Activated CD8-positive, alpha-beta T cell treated with anti-CD3 and anti-CD28 coated beads for 36 hours (primary cell): ENCODE measurements at regions not wholly inside any gene's neighbourhood (a gene's known extent, or its start where the extent isn't known, plus 50 kb on each side); places are given as distances from the start of the nearest gene placed in this dataset.

ENCODE experiments used
- ATAC-seq: fragments of 200-7000 bp; cut with Tn5 transposase; one replicate; pipeline ENCODE4 v1.10.0; 2021; ENCODE audit warnings: mild to moderate bottlenecking, moderate library complexity
- CTCF ChIA-PET: fragments of 350-600 bp; sonication (Branson Sonifier 250); formaldehyde crosslinking; loops from one replicate; lab custom pipeline; 2021; ENCODE audit warnings: antibody characterized with exemption; lab: Charles Lee
- POLR2A ChIA-PET: fragments of 350-600 bp; sonication (Branson Sonifier 250); formaldehyde crosslinking; loops from one replicate; lab custom pipeline; 2021; ENCODE audit warnings: antibody characterized with exemption; lab: Charles Lee
- DNase-seq: peaks from one replicate; pipeline ENCODE4 v3.0.0-alpha.2; 2020
- H3K27ac Mint-ChIP-seq: one replicate; pipeline ENCODE4 v1.8.0; 2021; ENCODE audit warnings: mild to moderate bottlenecking, mixed read lengths
- H3K27me3 Mint-ChIP-seq: one replicate; pipeline ENCODE4 v1.8.0; 2021; ENCODE audit warnings: mixed read lengths
- H3K36me3 Mint-ChIP-seq: one replicate; pipeline ENCODE4 v1.8.0; 2021; ENCODE audit warnings: low read depth, mixed read lengths
- H3K4me1 Mint-ChIP-seq: one replicate; pipeline ENCODE4 v1.8.0; 2021; ENCODE audit warnings: low read depth, mixed read lengths
- H3K4me3 Mint-ChIP-seq: one replicate; pipeline ENCODE4 v1.8.0; 2021; ENCODE audit warnings: mild to moderate bottlenecking, moderate library complexity, mixed read lengths
- H3K9me3 Mint-ChIP-seq: one replicate; pipeline ENCODE4 v1.8.0; 2021; ENCODE audit warnings: mixed read lengths
- intact Hi-C: fragments of 100-400 bp; cut with micrococcal nuclease; formaldehyde crosslinking; loops from one replicate; pipeline ENCODE4 v1.10.0; 2022
- TF ChIP-seq, protein P1 (sequence below): fragments of 200-600 bp; IDR thresholded peaks from one replicate; pipeline ENCODE4 v1.8.0; 2022; ENCODE audit warnings: antibody characterized with exemption, mild to moderate bottlenecking

DNA sequence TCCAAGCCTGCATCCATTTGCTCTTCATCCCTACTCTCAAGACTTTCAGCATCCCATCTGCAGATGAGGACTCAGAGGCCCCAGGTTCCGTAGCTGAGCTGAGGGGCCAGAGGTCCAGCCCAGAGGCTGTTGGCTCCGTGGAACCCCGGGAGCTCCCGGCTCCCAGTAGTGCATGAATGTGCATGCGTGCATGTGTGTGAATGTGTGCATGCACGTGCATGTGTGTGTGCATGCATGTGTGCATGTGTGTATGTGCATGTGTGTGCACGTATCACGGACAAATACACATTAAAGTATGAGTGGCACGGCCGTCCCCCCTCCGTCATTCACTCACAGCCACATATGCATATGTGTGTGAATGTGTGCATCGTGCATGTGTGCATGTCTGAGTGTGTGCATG, 149.9 kb downstream of the KIF26A start:
- CTCF ChIA-PET: no interaction called here

DNA sequence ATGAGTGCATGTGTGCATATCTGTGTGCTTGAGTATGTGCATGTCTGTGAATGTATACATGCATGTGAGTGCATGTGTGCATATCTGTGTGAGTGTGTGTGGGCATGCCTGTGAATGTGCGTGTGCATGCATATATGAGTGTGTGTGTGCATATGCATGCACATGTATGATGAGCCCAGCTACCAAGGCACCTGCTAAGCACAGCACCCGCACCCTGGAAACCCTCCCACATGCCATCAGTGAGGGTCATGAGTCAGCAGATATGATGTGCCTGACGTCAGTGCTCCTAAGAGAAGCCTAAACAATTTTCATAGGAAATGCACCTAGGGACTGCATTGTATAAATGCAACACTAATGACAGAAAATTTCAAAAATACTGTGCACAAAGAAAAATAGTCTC, 151.1 kb downstream of the KIF26A start:
- H3K27ac Mint-ChIP-seq: no peak overlapping the region
- ChIA-PET POLR2A (no interaction called here), CTCF (no interaction called here)
- no peaks in the 10 kb centered on the region for H3K36me3 Mint-ChIP-seq
- TF ChIP-seq, protein P1, sequence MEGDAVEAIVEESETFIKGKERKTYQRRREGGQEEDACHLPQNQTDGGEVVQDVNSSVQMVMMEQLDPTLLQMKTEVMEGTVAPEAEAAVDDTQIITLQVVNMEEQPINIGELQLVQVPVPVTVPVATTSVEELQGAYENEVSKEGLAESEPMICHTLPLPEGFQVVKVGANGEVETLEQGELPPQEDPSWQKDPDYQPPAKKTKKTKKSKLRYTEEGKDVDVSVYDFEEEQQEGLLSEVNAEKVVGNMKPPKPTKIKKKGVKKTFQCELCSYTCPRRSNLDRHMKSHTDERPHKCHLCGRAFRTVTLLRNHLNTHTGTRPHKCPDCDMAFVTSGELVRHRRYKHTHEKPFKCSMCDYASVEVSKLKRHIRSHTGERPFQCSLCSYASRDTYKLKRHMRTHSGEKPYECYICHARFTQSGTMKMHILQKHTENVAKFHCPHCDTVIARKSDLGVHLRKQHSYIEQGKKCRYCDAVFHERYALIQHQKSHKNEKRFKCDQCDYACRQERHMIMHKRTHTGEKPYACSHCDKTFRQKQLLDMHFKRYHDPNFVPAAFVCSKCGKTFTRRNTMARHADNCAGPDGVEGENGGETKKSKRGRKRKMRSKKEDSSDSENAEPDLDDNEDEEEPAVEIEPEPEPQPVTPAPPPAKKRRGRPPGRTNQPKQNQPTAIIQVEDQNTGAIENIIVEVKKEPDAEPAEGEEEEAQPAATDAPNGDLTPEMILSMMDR: no peak
- H3K9me3 Mint-ChIP-seq: peaks cover 8% of the 10 kb centered on the region
- H3K4me3 Mint-ChIP-seq: no peak overlapping the region
- ATAC-seq: no peak
- H3K4me1 Mint-ChIP-seq: no peaks in the 10 kb centered on the region
- intact Hi-C loops: no loop called here
- no peak for DNase-seq
- H3K27me3 Mint-ChIP-seq: no peaks in the 10 kb centered on the region

More for the DNA sequence above, 149.9 kb downstream of the KIF26A start:
- no peak for DNase-seq
- POLR2A ChIA-PET: no interaction called here
- H3K4me1 Mint-ChIP-seq: no peaks in the 10 kb centered on the region
- intact Hi-C loops: no loop called here
- TF ChIP-seq, protein P1: no peak
- no peak overlapping the region for H3K27ac Mint-ChIP-seq
- no peaks in the 10 kb centered on the region for H3K36me3 Mint-ChIP-seq
- H3K27me3 Mint-ChIP-seq: no peaks in the 10 kb centered on the region
- no peak for ATAC-seq
- H3K9me3 Mint-ChIP-seq: peaks cover 8% of the 10 kb centered on the region
- no peak overlapping the region for H3K4me3 Mint-ChIP-seq

DNA sequence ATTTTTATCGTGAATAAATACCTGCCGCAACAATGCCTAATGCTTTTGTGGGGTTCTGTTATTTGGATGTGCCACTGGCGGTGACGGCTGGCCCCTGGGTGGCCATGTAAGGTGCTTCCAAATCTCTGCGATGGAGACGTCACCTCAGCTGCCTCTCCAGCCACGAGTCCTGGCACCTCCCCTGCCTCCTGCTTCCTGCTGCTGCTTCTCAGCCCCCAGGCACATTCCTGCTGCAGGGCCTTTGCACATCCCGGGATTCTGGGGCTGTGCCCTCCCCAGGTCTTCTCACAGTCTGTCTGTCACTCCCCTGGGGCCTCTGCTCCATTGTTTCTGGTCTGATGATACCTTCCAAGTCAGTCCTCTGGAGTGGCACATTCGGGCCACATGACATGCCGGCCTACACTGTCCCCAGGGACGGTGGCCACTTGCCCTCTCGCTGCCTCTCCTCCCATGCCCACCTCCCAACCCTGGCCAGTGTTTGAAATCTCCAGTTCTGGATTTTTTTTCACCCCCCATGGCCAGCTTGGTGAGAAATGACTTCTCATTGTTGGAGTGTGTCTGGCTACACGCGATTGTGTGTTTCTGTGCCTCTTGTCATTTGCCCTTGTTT, 151.8 kb downstream of the KIF26A start:
- TF ChIP-seq, protein P1: no peak
- CTCF ChIA-PET: no interaction called here
- no peak for ATAC-seq
- H3K4me3 Mint-ChIP-seq: no peak overlapping the region
- no peaks in the 10 kb centered on the region for H3K36me3 Mint-ChIP-seq
- peaks cover 8% of the 10 kb centered on the region for H3K9me3 Mint-ChIP-seq
- no peaks in the 10 kb centered on the region for H3K27me3 Mint-ChIP-seq
- no peaks in the 10 kb centered on the region for H3K4me1 Mint-ChIP-seq
- POLR2A ChIA-PET: no interaction called here
- no peak overlapping the region for H3K27ac Mint-ChIP-seq
- no peak for DNase-seq
- intact Hi-C loops: no loop called here

DNA sequence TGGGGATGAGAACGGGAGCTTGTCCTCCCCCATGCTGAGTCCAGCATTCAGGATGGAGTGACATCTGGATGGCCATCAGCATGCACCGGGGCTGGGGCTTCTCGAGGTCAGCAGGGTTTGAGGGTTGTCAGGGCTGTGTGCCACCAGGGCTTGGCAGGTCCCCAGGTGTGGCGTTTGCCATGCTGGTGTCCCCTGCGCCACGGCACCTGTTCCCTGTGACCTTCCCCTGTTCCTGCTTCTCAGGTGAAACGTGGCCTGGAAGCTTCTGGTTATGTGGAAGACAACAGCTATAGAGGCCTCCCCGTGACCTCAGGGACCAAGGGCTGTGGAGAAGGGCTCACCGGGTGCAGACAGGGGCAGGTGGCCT, 152.4 kb downstream of the KIF26A start:
- no peaks in the 10 kb centered on the region for H3K4me1 Mint-ChIP-seq

DNA sequence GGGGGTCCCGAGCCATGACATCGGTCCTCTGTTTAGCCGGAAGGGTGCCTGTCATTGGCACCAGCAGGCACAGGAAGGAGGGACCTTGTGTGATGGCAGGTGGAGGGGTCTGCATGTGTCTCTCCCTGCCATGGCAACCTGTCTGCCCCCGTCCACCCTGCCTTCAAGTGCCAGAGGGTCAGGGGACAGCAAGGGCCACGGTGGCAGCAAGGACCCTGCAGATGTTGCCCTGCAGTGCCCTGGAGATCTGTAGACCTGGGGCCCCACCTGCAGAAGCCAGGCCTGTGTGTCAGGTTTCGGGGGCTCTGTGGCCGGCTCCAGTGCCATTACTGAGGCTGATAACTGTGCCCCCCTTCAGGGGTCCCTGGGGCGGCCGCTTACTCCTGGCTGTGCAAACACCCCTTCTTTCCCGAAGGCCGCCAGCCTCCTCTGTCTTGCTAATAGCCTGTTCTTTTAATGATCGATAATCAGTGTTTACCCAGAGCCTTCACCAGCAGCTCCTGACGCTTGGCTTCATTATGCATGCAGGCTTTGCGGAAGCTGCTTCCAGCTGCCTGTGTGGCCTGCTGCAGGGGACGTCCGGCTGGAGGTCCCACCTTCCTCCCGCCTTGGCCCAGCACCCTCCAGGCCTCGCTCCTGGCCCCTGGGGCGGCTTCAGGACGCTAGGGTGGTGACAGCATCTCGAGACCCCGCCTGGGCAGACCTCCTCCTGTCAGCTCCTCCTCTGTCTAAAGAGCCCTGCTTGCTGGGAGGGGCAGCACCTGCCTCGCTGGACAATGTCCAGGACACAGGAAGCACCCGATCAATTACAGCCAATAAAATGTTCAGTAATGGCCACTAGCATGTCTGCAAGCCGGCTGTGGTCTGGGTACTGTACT, 153.0 kb downstream of the KIF26A start:
- intact Hi-C loops: no loop called here
- Mint-ChIP-seq H3K36me3 (no peaks in the 10 kb centered on the region), H3K4me3 (no peak overlapping the region), H3K27me3 (no peaks in the 10 kb centered on the region), H3K4me1 (no peaks in the 10 kb centered on the region), H3K27ac (no peak overlapping the region), H3K9me3 (peaks cover 8% of the 10 kb centered on the region)
- ChIA-PET POLR2A (no interaction called here), CTCF (no interaction called here)
- DNase-seq (no peak), ATAC-seq (no peak)
- TF ChIP-seq, protein P1: no peak

More for the DNA sequence above, 152.4 kb downstream of the KIF26A start:
- DNase-seq: no peak
- ATAC-seq: no peak
- ChIA-PET CTCF (no interaction called here), POLR2A (no interaction called here)
- TF ChIP-seq, protein P1: no peak
- Mint-ChIP-seq H3K36me3 (no peaks in the 10 kb centered on the region), H3K27me3 (no peaks in the 10 kb centered on the region), H3K9me3 (peaks cover 8% of the 10 kb centered on the region), H3K4me3 (no peak overlapping the region), H3K27ac (no peak overlapping the region)
- intact Hi-C loops: no loop called here
